ENCODE measurements at regions not wholly inside any gene's neighbourhood (a gene's known extent, or its start where the extent isn't known, plus 50 kb on each side); places are given as distances from the start of the nearest gene placed in this dataset.

DNA sequence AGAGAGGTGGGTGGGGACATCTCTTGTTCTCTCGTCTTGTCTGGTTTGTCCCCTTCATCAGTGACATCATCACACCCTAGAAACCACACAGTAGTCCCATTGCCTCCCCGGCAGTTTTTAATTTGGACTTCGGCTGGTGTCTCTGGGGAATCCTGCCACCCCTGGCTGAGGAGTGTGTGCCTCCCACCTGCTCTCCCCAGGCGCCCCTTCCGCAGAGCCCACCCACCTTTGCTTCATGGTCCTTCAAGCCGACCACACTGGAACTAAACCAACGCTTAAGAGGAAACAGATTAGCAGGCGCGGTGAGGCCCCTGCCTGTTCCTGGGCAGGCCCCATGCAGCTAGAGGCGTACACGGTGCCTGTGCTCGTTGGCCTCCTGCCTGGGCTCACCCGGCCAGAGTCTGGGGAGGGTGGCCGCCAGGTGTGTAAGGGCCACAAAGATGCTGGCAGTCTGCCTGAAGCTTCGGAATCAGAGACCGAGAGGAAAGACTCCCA, 107.6 kb upstream of the SPRY4 start:
- H3K4me3 ChIP-seq = no peak overlapping the region
- no peak for DNase-seq (ENCODE audit: low read depth, low spot score)
- POLR2A ChIA-PET = no interaction called here

More for the DNA sequence above, 107.6 kb upstream of the SPRY4 start:
- in situ Hi-C loops (cut with MboI) (no loop called here), intact Hi-C loops (cut with micrococcal nuclease; ENCODE audit: unreplicated experiment) (no loop called here)
- no peak overlapping the region for H3K27ac ChIP-seq (ENCODE audit: control insufficient read depth, insufficient read depth)
- no peaks in the 10 kb centered on the region for H3K79me2 ChIP-seq (ENCODE audit: control insufficient read depth, insufficient read depth, low read length)
- RAD21 ChIA-PET (ENCODE audit: unreplicated experiment) = no interaction called here
- CTCF ChIA-PET = interaction anchor here (0.7 kb wide), 1 partner anchor 17 kb away, joined by 3 read pairs; no protein-coding TSS in a partner anchor
- no peaks in the 10 kb centered on the region for H3K27me3 ChIP-seq (replicated peaks in 1 of 2; ENCODE audit: control insufficient read depth in 2 of 2, insufficient read depth in 2 of 2, low read length in 1 of 2)
- no peak for TF ChIP-seq YY1 (IDR thresholded peaks at IDR 0.05; ENCODE audit: low read depth, low read length)
- TF ChIP-seq ATF3 (IDR thresholded peaks at IDR 0.05; ENCODE audit: borderline replicate concordance, extremely low read depth, low read depth, low read length) = no peak
- TF ChIP-seq NFIC (IDR thresholded peaks at IDR 0.05; ENCODE audit: low read depth, low read length) = no peak
- TF ChIP-seq PAX8 (IDR thresholded peaks at IDR 0.05) = no peak
- TF ChIP-seq ZBTB11 (CRISPR knock-in tag; IDR thresholded peaks at IDR 0.05) = no peak
- TF ChIP-seq MEF2B (IDR thresholded peaks at IDR 0.05; ENCODE audit: partially characterized antibody, poor library complexity, severe bottlenecking) = peak; percentile 48
- no peak for TF ChIP-seq CHD4 (IDR thresholded peaks at IDR 0.05)
- TF ChIP-seq ATF7 (IDR thresholded peaks at IDR 0.05; ENCODE audit: low read depth) = peak; percentile 68
- TF ChIP-seq, protein P1, sequence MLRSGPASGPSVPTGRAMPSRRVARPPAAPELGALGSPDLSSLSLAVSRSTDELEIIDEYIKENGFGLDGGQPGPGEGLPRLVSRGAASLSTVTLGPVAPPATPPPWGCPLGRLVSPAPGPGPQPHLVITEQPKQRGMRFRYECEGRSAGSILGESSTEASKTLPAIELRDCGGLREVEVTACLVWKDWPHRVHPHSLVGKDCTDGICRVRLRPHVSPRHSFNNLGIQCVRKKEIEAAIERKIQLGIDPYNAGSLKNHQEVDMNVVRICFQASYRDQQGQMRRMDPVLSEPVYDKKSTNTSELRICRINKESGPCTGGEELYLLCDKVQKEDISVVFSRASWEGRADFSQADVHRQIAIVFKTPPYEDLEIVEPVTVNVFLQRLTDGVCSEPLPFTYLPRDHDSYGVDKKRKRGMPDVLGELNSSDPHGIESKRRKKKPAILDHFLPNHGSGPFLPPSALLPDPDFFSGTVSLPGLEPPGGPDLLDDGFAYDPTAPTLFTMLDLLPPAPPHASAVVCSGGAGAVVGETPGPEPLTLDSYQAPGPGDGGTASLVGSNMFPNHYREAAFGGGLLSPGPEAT (IDR thresholded peaks at IDR 0.05; ENCODE audit: low read depth) = no peak
- no peak for TF ChIP-seq HCFC1 (IDR thresholded peaks at IDR 0.05; ENCODE audit: low read length)
- TF ChIP-seq ETV6 (conservative IDR thresholded peaks at IDR 0.05 in 1 of 2, IDR thresholded peaks at IDR 0.05 in 1 of 2; ENCODE audit: borderline replicate concordance in 1 of 2, low read depth in 1 of 2) = no peak
- TF ChIP-seq NR2F1 (conservative IDR thresholded peaks at IDR 0.05) = no peak
- TF ChIP-seq SRF (IDR thresholded peaks at IDR 0.05; ENCODE audit: low read depth in 2 of 2, low read length in 2 of 2) = no peak
- ATAC-seq (peak; percentile 86), FAIRE-seq (no peak)
- no peaks in the 10 kb centered on the region for H3K9me3 ChIP-seq (replicated peaks; ENCODE audit: control insufficient read depth, insufficient read depth, low read length)
- no peaks in the 10 kb centered on the region for H3K4me1 ChIP-seq (ENCODE audit: control insufficient read depth, insufficient read depth, low read length)
- H3K9ac ChIP-seq (ENCODE audit: control insufficient read depth, insufficient read depth, low read length) = no peak overlapping the region
- BruUV-seq (replicated peaks) = no TSS peak
- no peaks in the 10 kb centered on the region for H4K20me1 ChIP-seq (ENCODE audit: control insufficient read depth, insufficient read depth)
- SMC1A ChIA-PET (ENCODE audit: uncharacterized antibody, unreplicated experiment) = interaction anchor here (1.0 to 1.7 kb wide), 5 partner anchors 10 to 73 kb away, joined by 3 to 6 read pairs (median 3); no protein-coding TSS in a partner anchor
- WGBS (ENCODE audit: insufficient coverage, insufficient replicate concordance, low lambda C conversion rate, missing lambda C conversion rate) = 1% methylated on average over 16 of the region's 16 CpGs
- no peaks in the 10 kb centered on the region for H3K36me3 ChIP-seq (ENCODE audit: control insufficient read depth in 2 of 2, insufficient read depth in 2 of 2, low read length in 1 of 2)
- no peak overlapping the region; the same call in 1 of the 2 replicates for H2AFZ ChIP-seq (ENCODE audit: control insufficient read depth, low read depth, low read length)
- no peak overlapping the region for H3K4me2 ChIP-seq (ENCODE audit: control insufficient read depth, insufficient read depth)

Measured in GM12878 (cell line).